H1 (cell line): ENCODE measurements at regions not wholly inside any gene's neighbourhood (a gene's known extent, or its start where the extent isn't known, plus 50 kb on each side); places are given as distances from the start of the nearest gene placed in this dataset.

ENCODE experiments used
- CTCF ChIA-PET: fragments of 300-600 bp; sonication (Branson Sonifier 250); formaldehyde crosslinking; loops from one replicate; lab custom pipeline; 2021; ENCODE audit not compliant: partially characterized antibody; lab: Charles Lee
- POLR2A ChIA-PET: fragments of 300-600 bp; sonication (Branson Sonifier 250); formaldehyde crosslinking; loops from one replicate; lab custom pipeline; 2021; ENCODE audit warnings: inconsistent platforms; ENCODE audit not compliant: partially characterized antibody; lab: Charles Lee
- DNase-seq, 2 experiments: peaks; one replicate each; pipeline versions ENCODE4 v3.0.0 to v3.0.0-alpha.2; 2010 to 2022; ENCODE audit warnings: low spot score in 2 of 2, low read depth in 1 of 2, mixed read lengths in 1 of 2
- FAIRE-seq: peaks from 2 replicates; lab custom pipeline; 2011; peaks lifted over from hg19 to GRCh38; lab: Jason Lieb, UNC
- H2AFZ ChIP-seq: 2 replicates; pipeline ENCODE4 v1.8.1; 2012; ENCODE audit warnings: low read length, inconsistent platforms
- H2AK5ac ChIP-seq: 2 replicates; pipeline ENCODE4 v1.6.1; 2013; ENCODE audit warnings: low read depth, low read length
- H2BK120ac ChIP-seq: replicated peaks from 2 replicates; pipeline ENCODE3; 2013; ENCODE audit warnings: low read depth, low read length, inconsistent platforms
- H2BK12ac ChIP-seq: 2 replicates; pipeline ENCODE4 v1.6.1; 2013; ENCODE audit warnings: low read depth, low read length
- H2BK15ac ChIP-seq: 2 replicates; pipeline ENCODE4 v1.6.1; 2013; ENCODE audit warnings: low read length
- H2BK20ac ChIP-seq: 2 replicates; pipeline ENCODE4 v1.6.1; 2013; ENCODE audit warnings: low read length
- H2BK5ac ChIP-seq: 2 replicates; pipeline ENCODE4 v1.6.1; 2013; ENCODE audit warnings: low read depth, low read length
- H3K14ac ChIP-seq: 2 replicates; pipeline ENCODE4 v1.6.1; 2013; ENCODE audit warnings: inconsistent platforms; ENCODE audit not compliant: insufficient read length
- H3K18ac ChIP-seq: 2 replicates; pipeline ENCODE4 v1.6.1; 2013; ENCODE audit warnings: low read length; ENCODE audit errors: extremely low read depth
- H3K23ac ChIP-seq: 2 replicates; pipeline ENCODE4 v1.6.1; 2013; ENCODE audit warnings: inconsistent platforms; ENCODE audit not compliant: insufficient read length
- H3K23me2 ChIP-seq: 2 replicates; pipeline ENCODE4 v1.6.1; 2013; ENCODE audit warnings: low read depth, low read length
- H3K27ac ChIP-seq: 2 replicates; pipeline ENCODE4 v1.6.1; 2011; ENCODE audit warnings: low read depth, low read length, inconsistent platforms
- H3K27me3 ChIP-seq, 4 experiments: replicated peaks in 1 of 4; 1 replicate in 1 of 4; 2 replicates in 3 of 4; pipeline versions ENCODE4 v1.6.1 to v1.8.1; 2011 to 2013; ENCODE audit warnings: low read length in 3 of 4, mild to moderate bottlenecking in 3 of 4, inconsistent platforms in 2 of 4, mixed read lengths in 2 of 4, moderate library complexity in 1 of 4; ENCODE audit not compliant: control insufficient read depth in 3 of 4, insufficient read depth in 3 of 4; ENCODE audit errors: extremely low read depth in 1 of 4
- H3K36me3 ChIP-seq, 4 experiments: 2 replicates each; pipeline versions ENCODE4 v1.6.1 to v1.8.1; 2011 to 2013; ENCODE audit warnings: mild to moderate bottlenecking in 4 of 4, low read length in 3 of 4, moderate library complexity in 2 of 4, control low read depth in 1 of 4, inconsistent platforms in 1 of 4; ENCODE audit not compliant: insufficient read depth in 4 of 4, control insufficient read depth in 2 of 4
- H3K4ac ChIP-seq: replicated peaks from 2 replicates; pipeline ENCODE3; 2013; ENCODE audit warnings: low read length, low read depth, mixed read lengths, inconsistent platforms; ENCODE audit not compliant: insufficient read length
- H3K4me1 ChIP-seq, 4 experiments: replicated peaks in 1 of 4; 1 replicate in 1 of 4; 2 replicates in 3 of 4; pipeline versions ENCODE4 v1.6.1 to v1.8.1; 2011 to 2013; ENCODE audit warnings: low read length in 3 of 4, inconsistent platforms in 2 of 4, mixed read lengths in 1 of 4; ENCODE audit not compliant: insufficient read depth in 4 of 4, control insufficient read depth in 3 of 4
- H3K4me2 ChIP-seq, 2 experiments: 2 replicates each; pipeline versions ENCODE4 v1.6.1 to v1.8.1; 2011 to 2013; ENCODE audit warnings: low read depth in 2 of 2, low read length in 2 of 2, control low read depth in 1 of 2, inconsistent platforms in 1 of 2, mild to moderate bottlenecking in 1 of 2; ENCODE audit not compliant: insufficient read depth in 1 of 2
- H3K4me3 ChIP-seq, 4 experiments: fragments of 200-600, 300-600 bp in 1 of 4; sonication (generic), shearing (Covaris generic), sonication (Bioruptor Twin) in 1 of 4; 2 replicates each; pipeline versions ENCODE4 v1.5.1 to v1.8.1; 2011 to 2016; ENCODE audit warnings: low read length in 4 of 4, low read depth in 3 of 4, control low read depth in 2 of 4, inconsistent platforms in 2 of 4, mild to moderate bottlenecking in 2 of 4, mixed read lengths in 1 of 4, moderate library complexity in 1 of 4; ENCODE audit not compliant: insufficient read depth in 2 of 4; ENCODE audit errors: extremely low read depth in 1 of 4
- H3K56ac ChIP-seq: replicated peaks from 2 replicates; pipeline ENCODE3; 2013; ENCODE audit warnings: low read depth, mild to moderate bottlenecking, mixed read lengths, low read length, inconsistent platforms; ENCODE audit not compliant: insufficient read length
- H3K79me1 ChIP-seq: 2 replicates; pipeline ENCODE4 v1.6.1; 2013; ENCODE audit warnings: low read depth, low read length, control low read depth
- H3K79me2 ChIP-seq, 2 experiments: 2 replicates each; pipeline versions ENCODE4 v1.6.1 to v1.8.1; 2012 to 2013; ENCODE audit warnings: low read length in 2 of 2, mild to moderate bottlenecking in 2 of 2, inconsistent platforms in 1 of 2; ENCODE audit not compliant: insufficient read depth in 2 of 2, control insufficient read depth in 1 of 2
- H3K9ac ChIP-seq, 4 experiments: replicated peaks in 1 of 4; 1 replicate in 1 of 4; 2 replicates in 3 of 4; pipeline versions ENCODE4 v1.6.1 to v1.8.1; 2011 to 2013; ENCODE audit warnings: low read depth in 3 of 4, low read length in 3 of 4, control low read depth in 2 of 4, mild to moderate bottlenecking in 2 of 4, moderate library complexity in 2 of 4, inconsistent platforms in 1 of 4; ENCODE audit errors: extremely low read depth in 1 of 4
- H3K9me3 ChIP-seq, 2 experiments: 2 replicates each; pipeline versions ENCODE4 v1.6.1 to v1.8.1; 2012 to 2013; ENCODE audit warnings: mild to moderate bottlenecking in 2 of 2, moderate library complexity in 2 of 2, control low read depth in 1 of 2, inconsistent platforms in 1 of 2, low read depth in 1 of 2, low read length in 1 of 2, mixed read lengths in 1 of 2; ENCODE audit not compliant: insufficient read depth in 2 of 2
- H4K20me1 ChIP-seq, 2 experiments: replicated peaks in 1 of 2; 2 replicates each; pipeline versions ENCODE3 to v1.8.1; 2011 to 2013; ENCODE audit warnings: inconsistent platforms in 2 of 2, low read length in 2 of 2, mild to moderate bottlenecking in 1 of 2; ENCODE audit not compliant: insufficient read depth in 2 of 2, control insufficient read depth in 1 of 2
- H4K5ac ChIP-seq: 2 replicates; pipeline ENCODE4 v1.6.1; 2013; ENCODE audit warnings: low read length, low read depth, mixed read lengths, inconsistent platforms; ENCODE audit not compliant: insufficient read length
- H4K8ac ChIP-seq: 2 replicates; pipeline ENCODE4 v1.8.0; 2013; ENCODE audit warnings: mild to moderate bottlenecking, moderate library complexity, low read length, inconsistent platforms; ENCODE audit not compliant: insufficient read depth; ENCODE audit errors: extremely low read depth
- H4K91ac ChIP-seq: replicated peaks from 2 replicates; pipeline ENCODE3; 2013; ENCODE audit warnings: low read length, mixed read lengths, inconsistent platforms; ENCODE audit not compliant: insufficient read length
- CHD2 ChIP-seq: IDR thresholded peaks from 2 replicates; pipeline ENCODE4 v1.6.1; 2012; ENCODE audit warnings: low read length, improper control_type of control experiment
- NRF1 ChIP-seq: IDR thresholded peaks from 2 replicates; pipeline ENCODE4 v1.6.1; 2011; ENCODE audit warnings: mild to moderate bottlenecking, low read depth, low read length, improper control_type of control experiment
- SAP30 ChIP-seq: fragments of 300-600 bp; sonication (generic); IDR thresholded peaks from 2 replicates; pipeline ENCODE4 v1.7.1; 2012; ENCODE audit warnings: low read length, moderate library complexity, mild to moderate bottlenecking, inconsistent platforms; ENCODE audit not compliant: insufficient read depth, insufficient replicate concordance
- WGBS, 2 experiments: shearing (Covaris generic) in 1 of 2; methylation state at CpG; one replicate each; pipeline versions ENCODE4 v1.1.6 to v1.1.7; 2013 to 2015; ENCODE audit warnings: low lambda C conversion rate in 2 of 2, mixed read lengths in 2 of 2, inconsistent platforms in 1 of 2, low coverage in 1 of 2, missing lambda C conversion rate in 1 of 2; ENCODE audit not compliant: insufficient replicate concordance in 2 of 2, insufficient coverage in 1 of 2, insufficient read length in 1 of 2; ENCODE audit errors: extremely low coverage in 1 of 2, missing lambda C conversion rate in 1 of 2; 5-methylcytosine and 5-hydroxymethylcytosine counted together

- no peak overlapping the region for H4K8ac ChIP-seq
- H2BK12ac ChIP-seq = no peak overlapping the region
- ChIA-PET POLR2A (no interaction called here), CTCF (no interaction called here)
- H3K4me1 ChIP-seq = no peaks in the 10 kb centered on the region
- H3K23me2 ChIP-seq = no peaks in the 10 kb centered on the region
- H3K56ac ChIP-seq = no peak overlapping the region
- H2BK15ac ChIP-seq = no peak overlapping the region
- no peak for FAIRE-seq
- no peak overlapping the region for H2AFZ ChIP-seq
- no peaks in the 10 kb centered on the region for H4K20me1 ChIP-seq
- no peak overlapping the region for H2AK5ac ChIP-seq
- no peaks in the 10 kb centered on the region for H3K79me2 ChIP-seq
- no peak overlapping the region for H2BK5ac ChIP-seq
- no peak overlapping the region for H3K23ac ChIP-seq
- H3K79me1 ChIP-seq = no peaks in the 10 kb centered on the region
- H3K27ac ChIP-seq = no peak overlapping the region
- no peaks in the 10 kb centered on the region for H3K27me3 ChIP-seq
- H3K18ac ChIP-seq = no peak overlapping the region
- no peak overlapping the region for H3K9ac ChIP-seq
- no peak overlapping the region for H3K14ac ChIP-seq
- WGBS, 2 experiments = 95% methylated on average over 1 of the region's 1 CpG; no CpG with 5 or more reads in 1 of the 2 experiments
- no peak overlapping the region for H2BK120ac ChIP-seq
- H3K4ac ChIP-seq = no peak overlapping the region
- peaks cover 0 to 4% of the 10 kb centered on the region in 2 experiments; a peak in 1 of 4 replicates for H3K9me3 ChIP-seq
- no peak overlapping the region for H4K91ac ChIP-seq
- TF ChIP-seq CHD2 (no peak), NRF1 (no peak), SAP30 (no peak)
- H3K4me3 ChIP-seq = no peak overlapping the region
- DNase-seq = no peak
- H2BK20ac ChIP-seq = no peak overlapping the region
- H3K36me3 ChIP-seq = no peaks in the 10 kb centered on the region
- H4K5ac ChIP-seq = no peak overlapping the region
- H3K4me2 ChIP-seq = no peak overlapping the region
These were observed 301.0 kb upstream of the KLHL29 start for GRCh38 chr2:23083966-23084365.
